VCaP (cell line): ENCODE measurements at regions not wholly inside any gene's neighbourhood (a gene's known extent, or its start where the extent isn't known, plus 50 kb on each side); places are given as distances from the start of the nearest gene placed in this dataset.

Experiments used
- H3K27ac ChIP-seq: fragments of 450-650 bp; 2 replicates; pipeline ENCODE4 v1.5.1; 2017
- CTCF ChIP-seq: fragments of 450-650 bp; conservative IDR thresholded peaks from 2 replicates; pipeline ENCODE4 v1.5.1; 2017; ENCODE audit warnings: mild to moderate bottlenecking, moderate library complexity

DNA sequence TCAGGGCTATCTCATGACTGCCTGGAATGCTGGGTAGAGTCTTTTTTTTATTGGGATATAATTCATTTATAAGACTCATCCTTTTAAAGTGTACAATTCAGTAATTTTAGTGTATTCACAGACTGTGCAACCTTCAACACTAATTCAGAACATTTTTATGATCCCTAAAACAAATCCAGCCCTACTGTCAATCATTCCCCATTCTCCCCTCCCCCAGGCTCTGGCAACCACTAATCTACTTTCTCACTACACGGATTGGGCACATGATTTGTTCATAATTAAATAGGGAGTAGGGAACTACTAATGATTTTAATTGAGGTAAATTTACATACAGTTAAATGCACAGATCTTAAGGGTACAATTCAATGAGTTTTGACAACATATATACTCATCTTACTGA lies 225.7 kb downstream of the CDCA7 start:
- no peak overlapping the region for H3K27ac ChIP-seq

GRCh38 chr2:173580956-173581355 lies 226.3 kb downstream of the CDCA7 start:
- TF ChIP-seq CTCF: no peak
- H3K27ac ChIP-seq: no peak overlapping the region

More for the DNA sequence above, 225.7 kb downstream of the CDCA7 start:
- no peak for TF ChIP-seq CTCF

- TF ChIP-seq CTCF: no peak
- H3K27ac ChIP-seq: no peak overlapping the region
These were observed 228.5 kb downstream of the CDCA7 start for GRCh38 chr2:173583196-173583595.

DNA sequence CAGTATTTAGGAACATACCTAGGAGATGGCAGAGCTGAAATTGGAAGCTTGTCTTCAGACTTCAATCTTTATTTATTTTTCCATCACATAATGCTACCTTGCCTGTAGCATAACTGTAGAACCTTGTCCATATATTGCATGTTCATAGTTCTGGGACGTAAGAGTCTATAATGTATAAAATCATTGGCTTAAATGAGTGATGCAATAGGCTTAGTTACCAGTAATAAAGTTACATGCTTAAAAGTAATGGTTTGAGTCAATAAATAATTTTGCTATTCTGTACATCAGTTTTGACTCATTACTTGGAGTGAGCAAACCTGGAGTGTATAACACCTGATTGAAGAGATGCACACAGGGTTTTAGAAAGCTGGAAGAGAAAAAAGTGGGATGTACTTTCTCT lies 229.3 kb downstream of the CDCA7 start:
- no peak overlapping the region for H3K27ac ChIP-seq
- no peak for TF ChIP-seq CTCF

GRCh38 chr2:173584676-173585458 lies 230.2 kb downstream of the CDCA7 start:
- no peak overlapping the region for H3K27ac ChIP-seq
- no peak for TF ChIP-seq CTCF

DNA sequence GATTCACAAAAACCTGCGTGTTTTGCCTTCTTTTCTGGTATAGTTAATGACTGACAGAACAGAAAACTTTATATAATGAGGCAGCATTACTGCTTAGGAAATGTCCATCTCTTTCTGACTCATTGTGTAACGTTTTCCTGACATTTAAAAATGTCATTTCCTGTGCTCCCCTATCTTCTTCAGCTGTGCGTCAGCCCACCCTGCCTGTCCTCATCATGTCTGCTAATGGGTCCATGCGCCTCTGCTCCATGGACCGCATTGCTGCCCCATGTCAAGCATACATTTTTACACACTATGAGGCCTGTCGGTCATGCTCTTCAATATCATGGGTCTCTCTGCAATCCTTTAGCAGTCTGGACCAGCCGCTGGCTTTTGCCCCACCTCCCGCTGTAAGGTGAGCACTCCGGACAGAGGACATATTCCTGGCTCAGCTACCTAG lies 234.3 kb downstream of the CDCA7 start:
- no peak for TF ChIP-seq CTCF
- H3K27ac ChIP-seq: no peak overlapping the region

DNA sequence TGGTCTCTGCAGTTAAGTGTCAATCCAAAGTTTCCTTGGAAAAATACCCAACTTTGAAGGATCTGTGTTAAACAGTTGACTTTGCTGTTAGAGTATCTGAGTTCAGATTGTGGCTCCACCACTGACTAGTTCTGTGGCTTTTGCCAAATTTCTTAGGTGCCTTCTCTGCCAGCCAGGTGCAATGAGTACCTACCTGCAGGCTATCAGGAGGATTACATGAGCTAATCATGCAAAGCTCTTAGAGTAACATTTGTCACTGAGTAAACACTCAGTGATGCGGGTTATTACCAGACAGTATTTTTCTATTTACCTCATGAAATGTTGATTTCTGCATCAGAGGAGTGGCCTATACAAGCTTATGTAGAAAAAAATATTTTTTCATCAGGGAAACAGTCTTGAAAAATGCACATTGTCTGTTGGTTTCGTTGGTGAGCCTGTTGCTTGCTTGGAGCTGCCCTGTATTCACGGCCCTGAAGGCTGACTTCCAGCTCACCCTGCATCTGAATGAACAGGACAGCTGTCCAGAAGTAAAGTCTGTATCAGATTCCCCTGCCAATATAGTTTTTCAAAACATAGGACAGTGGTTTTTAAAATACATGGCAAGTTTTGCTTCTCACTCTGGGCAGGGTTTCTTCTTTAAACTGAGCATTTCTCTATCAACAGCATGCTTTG lies 235.1 kb downstream of the CDCA7 start:
- TF ChIP-seq CTCF: no peak
- H3K27ac ChIP-seq: no peak overlapping the region
